Vagina (tissue), 2 donors: ENCODE measurements at regions not wholly inside any gene's neighbourhood (a gene's known extent, or its start where the extent isn't known, plus 50 kb on each side); places are given as distances from the start of the nearest gene placed in this dataset.

Experiments used
- DNase-seq, 2 donors: peaks; one replicate each; pipeline ENCODE4 v3.0.0-alpha.2; 2017; ENCODE audit errors: extremely low spot score in 2 of 2
- H3K27ac ChIP-seq: fragments of 200-600 bp; sonication (generic); one replicate; pipeline ENCODE4 v1.5.1; 2019
- H3K27me3 ChIP-seq: fragments of 200-600 bp; sonication (generic); one replicate; pipeline ENCODE4 v1.5.1; 2019
- H3K36me3 ChIP-seq, 2 donors: fragments of 200-600 bp; sonication (generic); one replicate each; pipeline ENCODE4 v1.5.1; 2017 to 2019
- H3K4me1 ChIP-seq: fragments of 200-600 bp; sonication (generic); one replicate; pipeline ENCODE4 v1.5.1; 2019
- H3K4me3 ChIP-seq, 2 donors: fragments of 200-600 bp; sonication (generic); 1 replicate in 1 of 2; 2 replicates in 1 of 2; pipeline ENCODE4 v1.5.1; 2016 to 2019
- H3K9me3 ChIP-seq: fragments of 200-600 bp; sonication (generic); one replicate; pipeline ENCODE4 v1.5.1; 2019
- CTCF ChIP-seq, 3 experiments: fragments of 450-650 bp in 2 of 3; fragments of 200-600 bp in 1 of 3; sonication (generic) in 1 of 3; IDR thresholded peaks; one replicate each; pipeline ENCODE4 v1.5.1; 2017 to 2019; ENCODE audit warnings: antibody characterized with exemption in 3 of 3, mild to moderate bottlenecking in 2 of 3, moderate library complexity in 2 of 3
- POLR2A ChIP-seq, 2 donors: fragments of 450-650 bp; IDR thresholded peaks; one replicate each; pipeline ENCODE4 v1.6.1; 2017; ENCODE audit warnings: antibody characterized with exemption in 2 of 2, mild to moderate bottlenecking in 2 of 2, moderate library complexity in 2 of 2
- POLR2AphosphoS5 ChIP-seq, 2 donors: sonication (generic); formaldehyde crosslinking; IDR thresholded peaks; one replicate each; pipeline ENCODE4 v1.9.0; 2017; ENCODE audit warnings: antibody characterized with exemption in 2 of 2, mild to moderate bottlenecking in 2 of 2, low read depth in 1 of 2; ENCODE audit not compliant: insufficient read depth in 1 of 2
- intact Hi-C: fragments of 100-400 bp; cut with DNase I; formaldehyde crosslinking; loops from one replicate; pipeline ENCODE4 v1.15.1; 2023

- Histone ChIP-seq H3K9me3 (no peaks in the 10 kb centered on the region), H3K36me3 (no peaks in the 10 kb centered on the region), H3K27me3 (no peaks in the 10 kb centered on the region), H3K4me1 (no peaks in the 10 kb centered on the region), H3K27ac (no peak overlapping the region), H3K4me3 (no peak overlapping the region)
- DNase-seq, result no peak
- TF ChIP-seq POLR2A (IDR thresholded peaks at IDR 0.05) (no peak), CTCF (IDR thresholded peaks at IDR 0.05) (no peak), POLR2AphosphoS5 (IDR thresholded peaks at IDR 0.05; ENCODE audit: insufficient read depth in 1 of 2, low read depth in 1 of 2) (no peak)
- intact Hi-C loops, result no loop called here
Measured at GRCh38 chr18:33863912-33864311, 285.9 kb downstream of the ASXL3 start.

- Histone ChIP-seq H3K9me3 (no peaks in the 10 kb centered on the region), H3K4me1 (no peaks in the 10 kb centered on the region), H3K27ac (no peak overlapping the region), H3K4me3 (no peak overlapping the region), H3K27me3 (no peaks in the 10 kb centered on the region), H3K36me3 (no peaks in the 10 kb centered on the region)
- intact Hi-C loops, result no loop called here
- no peak for DNase-seq
- TF ChIP-seq POLR2A (IDR thresholded peaks at IDR 0.05) (no peak), POLR2AphosphoS5 (IDR thresholded peaks at IDR 0.05; ENCODE audit: insufficient read depth in 1 of 2, low read depth in 1 of 2) (no peak), CTCF (IDR thresholded peaks at IDR 0.05) (no peak)
Measured at GRCh38 chr18:33854827-33855139, 276.8 kb downstream of the ASXL3 start.

- no peak for TF ChIP-seq CTCF (IDR thresholded peaks at IDR 0.05)
- TF ChIP-seq POLR2A (IDR thresholded peaks at IDR 0.05), result no peak
- no peak for TF ChIP-seq POLR2AphosphoS5 (IDR thresholded peaks at IDR 0.05; ENCODE audit: insufficient read depth in 1 of 2, low read depth in 1 of 2)
- intact Hi-C loops, result no loop called here
- Histone ChIP-seq H3K9me3 (no peaks in the 10 kb centered on the region), H3K4me1 (no peaks in the 10 kb centered on the region), H3K4me3 (no peak overlapping the region), H3K27me3 (no peaks in the 10 kb centered on the region), H3K27ac (no peak overlapping the region), H3K36me3 (no peaks in the 10 kb centered on the region)
- no peak for DNase-seq
Measured at GRCh38 chr18:33854086-33854826, 276.2 kb downstream of the ASXL3 start.

- H3K9me3 ChIP-seq, result no peaks in the 10 kb centered on the region
- no peak overlapping the region for H3K27ac ChIP-seq
- no peak overlapping the region for H3K4me3 ChIP-seq
- TF ChIP-seq CTCF (IDR thresholded peaks at IDR 0.05) (no peak), POLR2A (IDR thresholded peaks at IDR 0.05) (no peak), POLR2AphosphoS5 (IDR thresholded peaks at IDR 0.05; ENCODE audit: insufficient read depth in 1 of 2, low read depth in 1 of 2) (no peak)
- no peaks in the 10 kb centered on the region for H3K36me3 ChIP-seq
- H3K4me1 ChIP-seq, result no peaks in the 10 kb centered on the region
- H3K27me3 ChIP-seq, result no peaks in the 10 kb centered on the region
- intact Hi-C loops, result no loop called here
- no peak for DNase-seq
Measured at GRCh38 chr18:33853187-33853586, 275.2 kb downstream of the ASXL3 start.

GRCh38 chr18:33851546-33852078 lies 273.6 kb downstream of the ASXL3 start:
- Histone ChIP-seq H3K36me3 (no peaks in the 10 kb centered on the region), H3K9me3 (no peaks in the 10 kb centered on the region), H3K27me3 (no peaks in the 10 kb centered on the region), H3K27ac (no peak overlapping the region), H3K4me3 (no peak overlapping the region), H3K4me1 (no peaks in the 10 kb centered on the region)
- DNase-seq, result no peak
- TF ChIP-seq CTCF (IDR thresholded peaks at IDR 0.05), result no peak
- no peak for TF ChIP-seq POLR2A (IDR thresholded peaks at IDR 0.05)
- no peak for TF ChIP-seq POLR2AphosphoS5 (IDR thresholded peaks at IDR 0.05; ENCODE audit: insufficient read depth in 1 of 2, low read depth in 1 of 2)
- intact Hi-C loops, result no loop called here
